HG03159 (cell line): ENCODE measurements at regions not wholly inside any gene's neighbourhood (a gene's known extent, or its start where the extent isn't known, plus 50 kb on each side); places are given as distances from the start of the nearest gene placed in this dataset.
"Not testable (repeated sequence)": the region's sequence is repeated elsewhere in the genome, so short reads cannot be mapped to it uniquely, and the experiment has no call there.

Experiments
- ATAC-seq: cut with Tn5 transposase; IDR thresholded peaks from one replicate; pipeline ENCODE4 v1.9.1; 2021; ENCODE audit warnings: mild to moderate bottlenecking, moderate library complexity; ENCODE audit not compliant: unreplicated experiment

GRCh38 chr7:150169943-150170490, 153.1 kb upstream of the LRRC61 start:
- not testable (repeated sequence) for ATAC-seq

- ATAC-seq = not testable (repeated sequence)
These were observed 139.6 kb upstream of the LRRC61 start for GRCh38 chr7:150183602-150184001.

- ATAC-seq = peak; percentile 86
These were observed 133.2 kb upstream of the LRRC61 start for GRCh38 chr7:150189963-150190362.

GRCh38 chr7:150192541-150192940, 130.6 kb upstream of the LRRC61 start:
- not testable (repeated sequence) for ATAC-seq

GRCh38 chr7:150193866-150194265, 129.3 kb upstream of the LRRC61 start:
- ATAC-seq = not testable (repeated sequence)
